ENCODE measurements at regions not wholly inside any gene's neighbourhood (a gene's known extent, or its start where the extent isn't known, plus 50 kb on each side); places are given as distances from the start of the nearest gene placed in this dataset.

DNA sequence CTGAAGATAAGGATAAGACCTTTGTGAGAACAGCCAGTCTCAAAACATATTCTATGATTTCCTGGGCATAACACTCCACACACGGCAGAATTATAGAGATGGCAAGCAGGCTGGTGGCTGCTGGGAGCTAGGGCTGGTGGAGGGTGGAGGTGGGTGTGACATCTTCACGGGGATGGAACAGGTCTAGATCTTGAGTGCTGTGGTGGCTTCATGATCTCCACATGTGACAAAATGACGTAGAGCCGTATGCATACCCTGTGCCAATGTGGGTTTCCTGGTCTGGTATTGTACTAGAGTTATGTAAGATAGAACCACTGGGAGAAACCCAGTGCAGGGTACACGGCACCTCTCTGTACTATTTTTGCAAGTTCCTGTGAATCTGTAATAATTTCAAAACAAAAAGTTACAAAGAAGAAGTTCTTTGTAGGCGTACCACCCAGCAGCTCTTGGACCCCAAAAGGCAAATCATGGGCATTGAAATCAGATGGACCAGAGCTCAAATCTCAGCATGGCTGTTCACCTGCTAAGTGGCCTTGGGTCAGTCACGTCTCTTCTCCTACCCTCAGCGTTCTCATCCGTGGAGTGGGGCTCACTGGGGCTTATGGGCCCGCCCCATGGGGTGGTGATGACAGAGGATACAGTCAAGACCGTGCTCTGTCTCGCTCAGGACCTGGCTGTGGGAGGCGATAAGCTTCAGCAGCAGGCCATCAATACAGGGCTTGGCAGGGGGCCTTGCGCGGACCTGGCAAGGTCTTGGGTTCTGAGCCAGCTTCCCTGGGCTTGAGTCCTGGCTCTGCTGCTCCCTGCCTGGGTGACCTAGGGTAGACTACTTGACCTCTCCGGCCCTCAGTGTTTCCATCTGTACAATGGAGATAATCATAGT lies 74.7 kb upstream of the UNC5A start:
- no peak for FAIRE-seq
- BruUV-seq (replicated peaks): no TSS peak
- Histone ChIP-seq H3K4me2 (ENCODE audit: insufficient read depth, low read length) (no peak overlapping the region), H3K4me1 (ENCODE audit: control insufficient read depth, extremely low read depth, insufficient read depth, low read length) (no peaks in the 10 kb centered on the region), H3K9ac (replicated peaks; ENCODE audit: extremely low read depth, insufficient read depth, low read length) (no peak overlapping the region), H3K36me3 (ENCODE audit: control insufficient read depth in 2 of 2, extremely low read depth in 1 of 2, insufficient read depth in 2 of 2, low read length in 2 of 2) (no peaks in the 10 kb centered on the region), H3K79me2 (ENCODE audit: control insufficient read depth, insufficient read depth, low read length) (no peaks in the 10 kb centered on the region), H3K27me3 (ENCODE audit: control insufficient read depth in 2 of 2, insufficient read depth in 2 of 2, low read length in 2 of 2) (peaks cover 15 to 20% of the 10 kb centered on the region in 2 experiments), H3K9me3 (replicated peaks; ENCODE audit: control insufficient read depth, insufficient read depth, low read length) (no peaks in the 10 kb centered on the region), H3K27ac (ENCODE audit: insufficient read depth, low read depth, low read length) (no peak overlapping the region), H3K9me1 (replicated peaks; ENCODE audit: control insufficient read depth, extremely low read depth, insufficient read depth, low read length) (no peaks in the 10 kb centered on the region), H4K20me1 (replicated peaks; ENCODE audit: control insufficient read depth, extremely low read depth, insufficient read depth, low read length) (no peaks in the 10 kb centered on the region), H2AFZ (ENCODE audit: low read depth, low read length) (no peak overlapping the region), H3K4me3 (replicated peaks in 1 of 3; ENCODE audit: insufficient read depth in 1 of 3, low read depth in 1 of 3, low read length in 3 of 3) (no peak overlapping the region)
- DNase-seq (ENCODE audit: low read depth, low spot score): no peak
- dilution Hi-C loops (cut with MboI; ENCODE audit: extremely low pct_ligation_motif_present, low sequenced_read_pairs) (no loop called here), intact Hi-C loops (cut with micrococcal nuclease) (no loop called here)
- ChIA-PET POLR2A (no interaction called here), CTCF (interaction anchor here (0.9 kb wide), 1 partner anchor 336 kb away, joined by 3 read pairs; no protein-coding TSS in a partner anchor)
- TF ChIP-seq, protein P1, sequence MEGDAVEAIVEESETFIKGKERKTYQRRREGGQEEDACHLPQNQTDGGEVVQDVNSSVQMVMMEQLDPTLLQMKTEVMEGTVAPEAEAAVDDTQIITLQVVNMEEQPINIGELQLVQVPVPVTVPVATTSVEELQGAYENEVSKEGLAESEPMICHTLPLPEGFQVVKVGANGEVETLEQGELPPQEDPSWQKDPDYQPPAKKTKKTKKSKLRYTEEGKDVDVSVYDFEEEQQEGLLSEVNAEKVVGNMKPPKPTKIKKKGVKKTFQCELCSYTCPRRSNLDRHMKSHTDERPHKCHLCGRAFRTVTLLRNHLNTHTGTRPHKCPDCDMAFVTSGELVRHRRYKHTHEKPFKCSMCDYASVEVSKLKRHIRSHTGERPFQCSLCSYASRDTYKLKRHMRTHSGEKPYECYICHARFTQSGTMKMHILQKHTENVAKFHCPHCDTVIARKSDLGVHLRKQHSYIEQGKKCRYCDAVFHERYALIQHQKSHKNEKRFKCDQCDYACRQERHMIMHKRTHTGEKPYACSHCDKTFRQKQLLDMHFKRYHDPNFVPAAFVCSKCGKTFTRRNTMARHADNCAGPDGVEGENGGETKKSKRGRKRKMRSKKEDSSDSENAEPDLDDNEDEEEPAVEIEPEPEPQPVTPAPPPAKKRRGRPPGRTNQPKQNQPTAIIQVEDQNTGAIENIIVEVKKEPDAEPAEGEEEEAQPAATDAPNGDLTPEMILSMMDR (IDR thresholded peaks at IDR 0.05; ENCODE audit: extremely low read depth in 1 of 2, insufficient read depth in 1 of 2, low read depth in 1 of 2, low read length in 2 of 2): no peak
- TF ChIP-seq POLR2A (IDR thresholded peaks at IDR 0.05; ENCODE audit: low read depth, low read length) (no peak), MYC (IDR thresholded peaks at IDR 0.05; ENCODE audit: low read depth, low read length) (no peak), EZH2 (IDR thresholded peaks at IDR 0.05; ENCODE audit: borderline replicate concordance, low read depth, low read length, severe bottlenecking) (no peak), GATA2 (IDR thresholded peaks at IDR 0.05; ENCODE audit: insufficient read depth, insufficient read length, low read depth, low read length) (no peak), JUN (IDR thresholded peaks at IDR 0.05; ENCODE audit: borderline replicate concordance, insufficient read depth, insufficient read length, low read depth) (no peak), POLR2AphosphoS5 (IDR thresholded peaks at IDR 0.05; ENCODE audit: insufficient read depth, low read depth, low read length) (no peak), FOS (IDR thresholded peaks at IDR 0.05; ENCODE audit: borderline replicate concordance, insufficient read depth, low read length) (no peak)
- TF ChIP-seq, protein P2, sequence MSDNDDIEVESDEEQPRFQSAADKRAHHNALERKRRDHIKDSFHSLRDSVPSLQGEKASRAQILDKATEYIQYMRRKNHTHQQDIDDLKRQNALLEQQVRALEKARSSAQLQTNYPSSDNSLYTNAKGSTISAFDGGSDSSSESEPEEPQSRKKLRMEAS (IDR thresholded peaks at IDR 0.05; ENCODE audit: insufficient read depth, insufficient read length): no peak

Measured in endothelial cell of umbilical vein (primary cell).